K562 (cell line): ENCODE measurements at regions not wholly inside any gene's neighbourhood (a gene's known extent, or its start where the extent isn't known, plus 50 kb on each side); places are given as distances from the start of the nearest gene placed in this dataset.

ENCODE experiments used
- ATAC-seq: fragments of 200-7000 bp; cut with Tn5 transposase; 3 replicates; pipeline ENCODE4 v1.9.1; 2020; ENCODE audit warnings: moderate library complexity
- BruUV-seq: library from RNA; stranded (reverse); fragments of 400-500 nt; replicated peaks from 2 replicates; lab custom pipeline; 2021; lab: Mats Ljungman, UMichigan
- CTCF ChIA-PET: fragments of 300-600 bp; formaldehyde crosslinking; extraction: SDS; loops from one replicate; lab custom pipeline; 2021; ENCODE audit warnings: low intra/inter-chr PET ratio; lab: Yijun Ruan, JAX
- POLR2A ChIA-PET: fragments of 300-600, 350-650 bp; sonication (Branson Sonifier 250); formaldehyde crosslinking; extraction: SDS; loops from one replicate; lab custom pipeline; 2021; ENCODE audit warnings: antibody characterized with exemption, inconsistent platforms; lab: Yijun Ruan, JAX
- DNase-seq, 4 experiments: peaks; one replicate each; pipeline versions ENCODE4 v3.0.0 to v3.0.0-alpha.2; 2011 to 2018; ENCODE audit warnings: low spot score in 3 of 4, mixed read lengths in 3 of 4; ENCODE audit errors: extremely low read depth in 1 of 4
- FAIRE-seq: peaks from 2 replicates; lab custom pipeline; 2011; peaks lifted over from hg19 to GRCh38; lab: Jason Lieb, UNC
- H2AFZ ChIP-seq: 2 replicates; pipeline ENCODE4 v1.6.0; 2011; ENCODE audit warnings: low read depth, low read length, control low read depth, inconsistent platforms
- H3K27ac ChIP-seq: fragments of 200-600 bp; 3 replicates; pipeline ENCODE4 v1.8.0; 2011; ENCODE audit warnings: low read depth, mild to moderate bottlenecking, control low read depth, inconsistent platforms, low read length, moderate library complexity, mixed read lengths; ENCODE audit errors: extremely low read depth
- H3K27me3 ChIP-seq, 2 experiments: fragments of 300-600 bp in 1 of 2; 2 replicates in 1 of 2; 3 replicates in 1 of 2; pipeline versions ENCODE4 v1.6.0 to v1.8.0; 2011; ENCODE audit warnings: inconsistent platforms in 2 of 2, low read length in 2 of 2, mild to moderate bottlenecking in 1 of 2, mixed read lengths in 1 of 2, moderate library complexity in 1 of 2; ENCODE audit not compliant: control insufficient read depth in 2 of 2, insufficient read depth in 2 of 2
- H3K36me3 ChIP-seq: fragments of 300-600 bp; 3 replicates; pipeline ENCODE4 v1.8.0; 2011; ENCODE audit warnings: mild to moderate bottlenecking, low read length, inconsistent platforms; ENCODE audit not compliant: control insufficient read depth, insufficient read depth
- H3K4me1 ChIP-seq, 2 experiments: fragments of 200-600 bp in 1 of 2; replicated peaks in 1 of 2; 2 replicates in 1 of 2; 3 replicates in 1 of 2; pipeline versions ENCODE4 v1.5.1 to v1.8.0; 2011; ENCODE audit warnings: inconsistent platforms in 2 of 2, low read length in 2 of 2, mild to moderate bottlenecking in 1 of 2, mixed read lengths in 1 of 2, moderate library complexity in 1 of 2; ENCODE audit not compliant: control insufficient read depth in 2 of 2, insufficient read depth in 2 of 2
- H3K4me2 ChIP-seq: 2 replicates; pipeline ENCODE4 v1.6.1; 2011; ENCODE audit warnings: low read length, control low read depth, inconsistent platforms, mixed read lengths; ENCODE audit not compliant: insufficient read depth
- H3K4me3 ChIP-seq: fragments of 200-600 bp; sonication (generic), shearing (Covaris generic); 2 replicates; pipeline ENCODE4 v1.5.1; 2016; ENCODE audit warnings: control low read depth, inconsistent platforms
- H3K79me2 ChIP-seq: fragments of 200-600 bp; 3 replicates; pipeline ENCODE4 v1.8.0; 2011; ENCODE audit warnings: low read length, inconsistent platforms; ENCODE audit not compliant: control insufficient read depth, insufficient read depth
- H3K9ac ChIP-seq, 2 experiments: 2 replicates each; pipeline versions ENCODE4 v1.6.0 to v1.6.1; 2011; ENCODE audit warnings: low read depth in 2 of 2, low read length in 2 of 2, control low read depth in 1 of 2, inconsistent platforms in 1 of 2, mild to moderate bottlenecking in 1 of 2, mixed read lengths in 1 of 2; ENCODE audit not compliant: insufficient read depth in 1 of 2
- H3K9me1 ChIP-seq: one replicate; pipeline ENCODE4 v1.6.0; 2011; ENCODE audit warnings: inconsistent platforms, mild to moderate bottlenecking, low read length, moderate library complexity; ENCODE audit not compliant: control insufficient read depth, insufficient read depth
- H3K9me3 ChIP-seq: replicated peaks from 2 replicates; pipeline ENCODE4 v1.5.1; 2011; ENCODE audit warnings: low read depth, low read length, inconsistent platforms; ENCODE audit not compliant: control insufficient read depth, insufficient read depth
- H4K20me1 ChIP-seq: replicated peaks from 2 replicates; pipeline ENCODE4 v1.6.1; 2011; ENCODE audit warnings: low read length, inconsistent platforms, mixed read lengths; ENCODE audit not compliant: control insufficient read depth, insufficient read depth
- C11orf30 ChIP-seq: fragments of 450-650 bp; IDR thresholded peaks from 2 replicates; pipeline ENCODE4 v1.6.1; 2016; ENCODE audit warnings: low read depth, mild to moderate bottlenecking
- CBX8 ChIP-seq: fragments of 200-600 bp; sonication (generic); IDR thresholded peaks from 2 replicates; pipeline ENCODE4 v1.6.1; 2012; ENCODE audit warnings: borderline replicate concordance, mixed run types, low read depth, mild to moderate bottlenecking, moderate library complexity, mixed read lengths, low read length, control low read depth, inconsistent platforms; ENCODE audit not compliant: poor library complexity, severe bottlenecking; ENCODE audit errors: extremely low read depth
- CREM ChIP-seq: IDR thresholded peaks from 2 replicates; pipeline ENCODE4 v1.6.1; 2014; ENCODE audit warnings: antibody characterized with exemption, low read depth
- E2F4 ChIP-seq: sonication (generic); formaldehyde crosslinking; IDR thresholded peaks from 2 replicates; pipeline ENCODE4 v1.8.0; 2022; ENCODE audit warnings: mild to moderate bottlenecking, low read depth, missing genetic modification reagents
- MEF2A ChIP-seq: IDR thresholded peaks from 2 replicates; pipeline ENCODE4 v1.6.1; 2011; ENCODE audit warnings: low read depth, mild to moderate bottlenecking, low read length, moderate library complexity; ENCODE audit not compliant: control insufficient read depth
- NEUROD1 ChIP-seq: fragments of 150-350 bp; IDR thresholded peaks from 2 replicates; pipeline ENCODE4 v1.6.1; 2014; ENCODE audit warnings: borderline replicate concordance, low read length, low read depth; ENCODE audit not compliant: partially characterized antibody
- NR3C1 ChIP-seq: sonication (generic); formaldehyde crosslinking; IDR thresholded peaks from 2 replicates; pipeline ENCODE4 v1.8.1; 2022; ENCODE audit warnings: missing genetic modification reagents
- PBX2 ChIP-seq, 2 experiments: IDR thresholded peaks in 1 of 2; conservative IDR thresholded peaks in 1 of 2; 2 replicates each; pipeline ENCODE4 v1.6.1; 2016; ENCODE audit warnings: low read depth in 2 of 2, mild to moderate bottlenecking in 1 of 2, missing compliant biosample characterization in 1 of 2, missing genetic modification characterization in 1 of 2, moderate library complexity in 1 of 2
- PHF20 ChIP-seq: fragments of 450-650 bp; IDR thresholded peaks from 2 replicates; pipeline ENCODE4 v1.6.1; 2018; ENCODE audit not compliant: partially characterized antibody
- POLR2H ChIP-seq: IDR thresholded peaks from 2 replicates; pipeline ENCODE4 v1.6.1; 2016; ENCODE audit warnings: missing genetic modification characterization, low read depth, mild to moderate bottlenecking, control low read depth, missing compliant biosample characterization, moderate library complexity
- RREB1 ChIP-seq: fragments of 250-450 bp; sonication (Bioruptor Pico); IDR thresholded peaks from 2 replicates; pipeline ENCODE4 v1.4.0; 2020
- ZNF12 ChIP-seq: sonication (generic); formaldehyde crosslinking; IDR thresholded peaks from 2 replicates; pipeline ENCODE4 v1.4.0; 2020; ENCODE audit warnings: mild to moderate bottlenecking, missing genetic modification reagents
- WGBS: fragments of 100-300 bp; shearing (Covaris generic); methylation state at CpG from one replicate; pipeline ENCODE4 v1.1.6; 2016; ENCODE audit warnings: low coverage, mixed read lengths; ENCODE audit not compliant: insufficient coverage; ENCODE audit errors: missing lambda C conversion rate; 5-methylcytosine and 5-hydroxymethylcytosine counted together
- in situ Hi-C: fragments of 300-500 bp; cut with MboI; formaldehyde crosslinking; loops from 4 replicates; pipeline ENCODE4 v1.15.0; 2018; ENCODE audit warnings: inconsistent platforms, mixed read lengths
- intact Hi-C: fragments of 100-400 bp; cut with micrococcal nuclease; formaldehyde crosslinking; loops from 2 replicates; pipeline ENCODE4 v1.14.2; 2022

GRCh38 chr4:62232814-62233213, 1032.7 kb downstream of the ADGRL3 start (continued):
- no peak for TF ChIP-seq E2F4 (CRISPR knock-in tag)
- no peak for TF ChIP-seq PHF20
- TF ChIP-seq CBX8 = no peak
- TF ChIP-seq ZNF12 (CRISPR knock-in tag) = no peak
- TF ChIP-seq C11orf30 = no peak
- TF ChIP-seq PBX2 (CRISPR knock-in tag; IDR thresholded peaks at IDR 0.05; ENCODE audit: low read depth) = no peak
- TF ChIP-seq PBX2 (tag; conservative IDR thresholded peaks at IDR 0.05; ENCODE audit: low read depth) = no peak
- TF ChIP-seq CREM = no peak
- TF ChIP-seq, all 486 proteins: peak for 0

GRCh38 chr4:62231994-62232393, 1031.9 kb downstream of the ADGRL3 start:
- DNase-seq (no peak), ATAC-seq (no peak), FAIRE-seq (no peak)
- Histone ChIP-seq H3K27ac (no peak overlapping the region), H3K27me3 (no peaks in the 10 kb centered on the region), H3K79me2 (no peaks in the 10 kb centered on the region), H2AFZ (no peak overlapping the region), H4K20me1 (no peaks in the 10 kb centered on the region), H3K4me3 (no peak overlapping the region), H3K9ac (no peak overlapping the region), H3K9me3 (no peaks in the 10 kb centered on the region; the same call in 1 of the 2 replicates), H3K36me3 (no peaks in the 10 kb centered on the region), H3K9me1 (no peaks in the 10 kb centered on the region), H3K4me1 (no peaks in the 10 kb centered on the region), H3K4me2 (no peak overlapping the region)
- WGBS = 0% methylated on average over 3 of the region's 3 CpGs
- intact Hi-C loops = no loop called here
- ChIA-PET CTCF (no interaction called here), POLR2A (no interaction called here)
- in situ Hi-C loops = no loop called here
- no TSS peak for BruUV-seq
- no peak for TF ChIP-seq MEF2A
- no peak for TF ChIP-seq NEUROD1
- TF ChIP-seq NR3C1 (CRISPR knock-in tag) = no peak
- no peak for TF ChIP-seq POLR2H
- no peak for TF ChIP-seq RREB1 (CRISPR knock-in tag)
